ENCODE measurements at regions not wholly inside any gene's neighbourhood (a gene's known extent, or its start where the extent isn't known, plus 50 kb on each side); places are given as distances from the start of the nearest gene placed in this dataset.

DNA sequence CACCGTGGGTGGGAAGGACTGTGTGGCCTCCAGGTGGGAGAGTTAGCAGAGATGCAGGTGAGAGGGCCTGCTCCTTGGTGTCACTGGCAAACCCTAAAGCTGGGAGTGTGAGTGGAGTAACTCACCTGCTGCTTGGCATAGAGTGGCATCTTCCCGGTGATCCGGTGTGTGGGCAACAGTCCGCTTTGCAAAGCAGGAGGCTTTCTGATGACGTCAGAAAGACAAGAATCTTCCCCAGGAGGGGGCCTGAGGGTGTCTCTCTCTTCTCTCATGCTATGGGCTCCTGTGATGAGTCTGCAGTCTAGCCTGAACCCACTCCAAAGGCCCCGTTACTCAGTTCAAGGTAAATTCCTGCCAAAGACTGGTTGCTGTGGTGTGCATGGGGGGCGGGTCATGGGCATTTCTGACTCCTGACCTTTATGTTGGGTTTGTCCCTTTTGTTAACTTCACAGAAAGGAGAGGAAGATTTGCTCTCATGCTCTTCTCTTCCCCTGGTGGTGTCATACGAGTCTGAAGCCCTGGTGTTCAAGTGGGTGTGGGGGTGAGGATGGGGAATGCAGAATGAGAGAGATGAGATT is 187.9 kb downstream of the GATA3 start:
- Histone ChIP-seq H3K4me1 (no peaks in the 10 kb centered on the region), H3K27ac (no peak overlapping the region), H3K4me3 (replicated peaks in 1 of 3) (no peak overlapping the region), H3K36me3 (no peaks in the 10 kb centered on the region), H3K27me3 (no peaks in the 10 kb centered on the region), H3K9me3 (no peaks in the 10 kb centered on the region)
- no peak for TF ChIP-seq POLR2A (IDR thresholded peaks at IDR 0.05)
- TF ChIP-seq CTCF (IDR thresholded peaks at IDR 0.05), result no peak
- no peak for DNase-seq
- intact Hi-C loops (cut with DNase I), result no loop called here
- 90 to 92% methylated on average over 8 of the region's 8 CpGs for WGBS, 2 donors

DNA sequence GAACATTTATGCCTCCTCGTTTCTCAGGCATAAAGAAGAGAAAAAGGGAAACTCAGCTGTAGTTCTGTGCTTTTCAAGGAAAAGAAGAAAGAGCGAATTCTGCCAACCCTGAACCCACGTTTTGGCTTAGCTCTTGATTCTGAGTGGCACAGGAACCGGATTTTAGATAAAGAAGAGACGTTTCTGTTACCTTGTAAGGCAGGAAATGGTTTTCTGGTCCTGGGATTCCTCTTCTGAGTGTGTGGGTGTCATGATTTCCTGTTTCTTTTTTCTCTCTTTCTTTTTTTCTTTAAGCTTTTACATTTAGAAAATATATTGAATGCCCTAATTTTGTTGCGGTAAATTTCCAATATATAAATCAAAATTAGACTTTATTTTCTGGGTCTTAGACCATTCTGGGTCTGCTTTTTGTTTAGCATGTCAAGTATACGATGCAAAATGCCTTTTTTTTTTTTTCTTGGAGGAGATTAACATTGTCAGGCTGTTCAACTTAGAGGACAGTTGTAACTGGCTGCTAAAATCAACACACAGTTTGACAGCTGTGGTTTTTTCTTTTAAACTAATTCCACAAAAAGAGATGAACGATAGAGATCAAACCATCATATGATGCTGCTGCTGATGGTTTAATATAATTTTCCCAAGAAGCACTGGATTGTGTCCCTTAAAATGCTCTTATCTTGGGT is 190.8 kb downstream of the GATA3 start:
- H3K4me1 ChIP-seq, result no peaks in the 10 kb centered on the region
- no peak overlapping the region for H3K27ac ChIP-seq
- 65 to 68% methylated on average over 8 of the region's 8 CpGs for WGBS, 2 donors

DNA sequence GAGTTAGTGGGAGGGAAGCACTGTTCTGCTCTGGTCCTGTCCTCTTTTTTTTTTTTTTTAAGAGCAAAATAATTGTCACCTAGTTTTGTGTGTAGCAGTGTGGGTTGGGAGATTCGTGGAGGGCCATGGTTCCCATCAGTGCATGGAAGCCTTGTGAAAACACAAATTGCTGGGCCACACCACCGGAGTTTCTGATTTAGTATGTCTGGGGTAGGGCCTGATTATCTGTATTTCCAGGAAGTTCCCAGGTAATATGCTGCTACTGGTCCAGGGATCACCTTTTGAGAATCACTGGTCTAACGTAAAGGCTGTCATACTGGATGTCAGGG is 191.3 kb downstream of the GATA3 start:
- intact Hi-C loops (cut with DNase I), result no loop called here
- no peaks in the 10 kb centered on the region for H3K4me1 ChIP-seq
- 92 to 100% methylated on average over 3 of the region's 3 CpGs for WGBS, 2 donors
- TF ChIP-seq CTCF (IDR thresholded peaks at IDR 0.05), result no peak
- H3K27ac ChIP-seq, result no peak overlapping the region
- H3K9me3 ChIP-seq, result no peaks in the 10 kb centered on the region
- no peak overlapping the region for H3K4me3 ChIP-seq (replicated peaks in 1 of 3)
- H3K27me3 ChIP-seq, result no peaks in the 10 kb centered on the region
- H3K36me3 ChIP-seq, result no peaks in the 10 kb centered on the region
- DNase-seq, result no peak

More for the DNA sequence above, 190.8 kb downstream of the GATA3 start:
- H3K9me3 ChIP-seq, result no peaks in the 10 kb centered on the region
- H3K36me3 ChIP-seq, result no peaks in the 10 kb centered on the region
- intact Hi-C loops (cut with DNase I), result no loop called here
- TF ChIP-seq POLR2A (IDR thresholded peaks at IDR 0.05) (no peak), CTCF (IDR thresholded peaks at IDR 0.05) (no peak)
- H3K4me3 ChIP-seq (replicated peaks in 1 of 3), result no peak overlapping the region
- no peak for DNase-seq
- H3K27me3 ChIP-seq, result no peaks in the 10 kb centered on the region

DNA sequence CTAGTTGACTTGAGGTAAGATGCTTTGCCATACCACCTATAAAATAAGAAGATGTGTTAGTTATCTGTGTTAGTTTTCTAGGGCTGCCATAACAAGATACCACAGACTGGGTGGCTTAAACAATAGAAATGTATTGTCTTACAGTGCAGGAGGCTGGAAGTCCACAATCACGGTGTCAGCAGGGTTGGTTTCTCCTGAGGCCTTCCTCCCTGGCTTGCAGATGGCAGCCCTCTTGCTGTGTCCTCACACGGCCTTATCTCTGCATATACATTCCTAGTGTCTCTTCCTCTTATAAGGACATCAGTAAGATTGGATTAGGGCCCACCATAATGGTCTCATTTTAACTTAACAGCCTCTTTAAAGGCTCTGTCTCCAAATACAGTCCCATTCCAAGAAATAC is 192.1 kb downstream of the GATA3 start:
- no peaks in the 10 kb centered on the region for H3K4me1 ChIP-seq
- H3K27ac ChIP-seq, result no peak overlapping the region
- no peak for DNase-seq
- no peak for TF ChIP-seq CTCF (IDR thresholded peaks at IDR 0.05)
- no peak for TF ChIP-seq POLR2A (IDR thresholded peaks at IDR 0.05)
- no peak overlapping the region for H3K4me3 ChIP-seq (replicated peaks in 1 of 3)
- no peaks in the 10 kb centered on the region for H3K9me3 ChIP-seq
- no peaks in the 10 kb centered on the region for H3K27me3 ChIP-seq
- intact Hi-C loops (cut with DNase I), result no loop called here
- WGBS, 2 donors, result 97 to 98% methylated on average over 2 of the region's 2 CpGs
- H3K36me3 ChIP-seq, result no peaks in the 10 kb centered on the region

GRCh38 chr10:8247191-8247590 is 192.7 kb downstream of the GATA3 start:
- DNase-seq, result no peak
- Histone ChIP-seq H3K36me3 (no peaks in the 10 kb centered on the region), H3K4me3 (replicated peaks in 1 of 3) (no peak overlapping the region), H3K27ac (no peak overlapping the region), H3K9me3 (no peaks in the 10 kb centered on the region), H3K4me1 (no peaks in the 10 kb centered on the region), H3K27me3 (no peaks in the 10 kb centered on the region)
- 90 to 95% methylated on average over 2 of the region's 2 CpGs for WGBS, 2 donors
- TF ChIP-seq CTCF (IDR thresholded peaks at IDR 0.05) (no peak), POLR2A (IDR thresholded peaks at IDR 0.05) (no peak)
- intact Hi-C loops (cut with DNase I), result no loop called here

All from thyroid gland (tissue), 4 donors.